ENCODE measurements at regions not wholly inside any gene's neighbourhood (a gene's known extent, or its start where the extent isn't known, plus 50 kb on each side); places are given as distances from the start of the nearest gene placed in this dataset.

DNA sequence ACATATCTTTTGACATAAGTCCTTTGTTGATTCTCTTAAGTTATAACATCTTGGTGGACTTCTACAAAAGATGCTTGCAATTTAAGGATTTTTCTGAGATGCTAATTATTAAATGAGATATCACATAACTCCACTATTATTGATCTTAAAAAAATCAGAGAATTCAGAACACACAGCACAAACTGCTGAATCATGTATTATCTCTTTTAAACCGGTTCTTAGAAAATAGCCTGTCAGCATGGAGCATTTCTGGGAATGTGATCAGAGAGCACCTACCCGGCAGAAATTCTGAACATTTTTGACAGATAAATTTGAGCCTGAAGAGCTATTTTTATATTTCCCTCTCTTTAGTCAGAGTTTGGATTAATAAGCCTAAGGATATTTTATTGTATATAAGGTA is 50.2 kb upstream of the PCLO start:
- TF ChIP-seq, protein P1, sequence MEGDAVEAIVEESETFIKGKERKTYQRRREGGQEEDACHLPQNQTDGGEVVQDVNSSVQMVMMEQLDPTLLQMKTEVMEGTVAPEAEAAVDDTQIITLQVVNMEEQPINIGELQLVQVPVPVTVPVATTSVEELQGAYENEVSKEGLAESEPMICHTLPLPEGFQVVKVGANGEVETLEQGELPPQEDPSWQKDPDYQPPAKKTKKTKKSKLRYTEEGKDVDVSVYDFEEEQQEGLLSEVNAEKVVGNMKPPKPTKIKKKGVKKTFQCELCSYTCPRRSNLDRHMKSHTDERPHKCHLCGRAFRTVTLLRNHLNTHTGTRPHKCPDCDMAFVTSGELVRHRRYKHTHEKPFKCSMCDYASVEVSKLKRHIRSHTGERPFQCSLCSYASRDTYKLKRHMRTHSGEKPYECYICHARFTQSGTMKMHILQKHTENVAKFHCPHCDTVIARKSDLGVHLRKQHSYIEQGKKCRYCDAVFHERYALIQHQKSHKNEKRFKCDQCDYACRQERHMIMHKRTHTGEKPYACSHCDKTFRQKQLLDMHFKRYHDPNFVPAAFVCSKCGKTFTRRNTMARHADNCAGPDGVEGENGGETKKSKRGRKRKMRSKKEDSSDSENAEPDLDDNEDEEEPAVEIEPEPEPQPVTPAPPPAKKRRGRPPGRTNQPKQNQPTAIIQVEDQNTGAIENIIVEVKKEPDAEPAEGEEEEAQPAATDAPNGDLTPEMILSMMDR (IDR thresholded peaks at IDR 0.05; ENCODE audit: borderline replicate concordance, insufficient read depth, low read depth, low read length) = no peak
- H3K4me3 ChIP-seq (ENCODE audit: low read depth, low read length) = no peak overlapping the region
